ENCODE measurements at regions not wholly inside any gene's neighbourhood (a gene's known extent, or its start where the extent isn't known, plus 50 kb on each side); places are given as distances from the start of the nearest gene placed in this dataset.

DNA sequence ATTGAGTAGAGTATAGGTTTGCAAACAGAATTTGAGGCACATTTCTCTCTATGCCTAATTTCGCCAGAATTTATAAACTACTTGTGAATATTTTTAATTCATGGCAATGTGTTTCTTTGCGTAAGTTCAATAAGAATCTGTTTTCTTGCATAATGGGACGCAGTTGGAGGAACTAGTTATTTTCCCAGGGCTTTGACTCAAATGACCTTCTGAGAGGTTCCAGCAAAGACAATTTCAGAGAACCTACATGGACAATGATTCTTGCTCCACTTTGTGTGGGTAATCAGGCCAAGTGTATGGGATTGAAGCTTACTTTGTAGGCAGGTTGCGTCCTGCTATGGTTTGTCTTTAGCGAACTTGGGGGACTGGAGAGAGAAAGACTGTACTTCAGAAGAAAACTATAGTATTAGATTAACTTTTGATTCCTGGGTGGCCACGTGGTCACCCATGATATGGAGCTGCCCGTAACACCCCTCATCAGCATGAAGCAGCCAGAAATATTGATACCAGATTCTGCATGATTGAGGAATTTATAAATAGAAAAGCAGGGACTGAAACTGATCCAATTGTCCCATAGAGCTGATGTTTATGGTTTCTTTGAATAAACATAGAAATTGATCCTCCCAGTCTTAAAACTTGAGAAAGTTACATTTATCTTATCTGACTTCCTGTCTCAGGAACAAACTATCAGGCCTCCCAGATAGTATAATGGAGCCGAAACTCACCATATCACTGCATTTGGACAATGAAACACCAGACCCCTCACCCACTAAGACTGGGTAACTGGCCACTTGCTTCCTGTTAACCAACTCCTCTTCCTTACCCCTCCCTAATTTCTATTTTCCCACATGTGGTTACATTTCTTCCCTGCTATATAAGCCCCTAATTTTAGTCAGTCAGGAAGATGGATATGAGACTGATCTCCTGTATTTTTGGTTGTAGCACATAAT, 815.3 kb upstream of the HS6ST1 start:
- no peak for DNase-seq (ENCODE audit: low read depth in 2 of 2)

DNA sequence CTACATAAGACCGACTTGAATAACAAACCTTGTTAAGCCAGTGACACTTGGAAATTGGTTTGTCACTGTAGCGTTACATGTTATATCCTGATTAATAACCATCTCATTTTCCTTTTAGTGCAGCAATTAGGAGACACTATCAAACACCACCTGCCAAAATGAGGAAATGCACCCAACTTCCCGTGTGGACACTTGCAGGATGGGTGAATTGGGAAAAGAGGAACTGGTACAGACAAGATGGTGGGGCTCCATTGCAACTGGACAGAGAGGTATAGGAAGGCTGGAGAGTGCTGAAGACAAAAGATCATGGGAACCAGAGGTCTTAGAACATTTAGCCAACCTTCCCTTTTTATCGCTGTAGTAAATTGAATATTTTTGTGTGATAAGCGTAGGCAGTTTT, 816.3 kb upstream of the HS6ST1 start:
- DNase-seq (ENCODE audit: low read depth in 2 of 2) = no peak

DNA sequence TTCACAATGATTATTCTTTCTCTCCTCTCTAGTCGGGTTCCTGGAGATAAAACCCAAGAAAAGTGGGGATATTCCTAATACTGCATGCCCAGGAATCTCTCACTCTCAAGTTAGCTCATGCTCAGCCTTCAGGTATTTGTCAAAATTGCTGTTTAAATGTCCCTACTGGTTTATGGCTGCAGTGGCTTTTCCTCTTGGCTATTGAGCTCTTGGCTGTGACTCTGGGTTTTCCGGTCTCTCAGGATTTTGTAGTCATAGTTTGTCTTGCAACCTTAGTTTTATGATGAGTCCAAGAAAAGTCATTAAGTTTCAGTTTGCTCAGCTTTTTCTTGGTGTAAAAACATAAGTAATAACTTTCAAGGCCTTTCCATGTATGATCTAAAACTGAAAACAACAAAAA, 820.7 kb upstream of the HS6ST1 start:
- no peak for DNase-seq (ENCODE audit: low read depth in 2 of 2)

DNA sequence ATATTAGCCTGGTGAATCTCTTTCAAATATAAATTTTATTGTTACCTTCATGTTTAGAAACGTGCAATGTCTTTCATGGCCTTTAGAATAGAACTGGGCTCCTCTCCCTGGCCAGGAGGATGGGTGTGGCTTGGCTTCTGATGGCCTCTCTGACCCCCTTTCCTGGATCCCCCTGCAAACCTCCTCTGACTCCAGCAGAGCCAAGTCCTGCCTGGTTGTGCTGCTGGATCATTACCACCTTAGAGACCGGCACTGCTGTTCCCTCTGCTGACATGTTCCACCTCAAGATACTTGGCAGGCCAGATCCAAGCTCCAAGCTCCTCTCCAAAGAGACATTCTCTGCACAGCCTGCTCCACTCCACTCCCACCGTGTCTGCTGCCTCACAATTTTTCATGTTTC, 823.8 kb upstream of the HS6ST1 start:
- no peak for DNase-seq (ENCODE audit: low read depth in 2 of 2)

DNA sequence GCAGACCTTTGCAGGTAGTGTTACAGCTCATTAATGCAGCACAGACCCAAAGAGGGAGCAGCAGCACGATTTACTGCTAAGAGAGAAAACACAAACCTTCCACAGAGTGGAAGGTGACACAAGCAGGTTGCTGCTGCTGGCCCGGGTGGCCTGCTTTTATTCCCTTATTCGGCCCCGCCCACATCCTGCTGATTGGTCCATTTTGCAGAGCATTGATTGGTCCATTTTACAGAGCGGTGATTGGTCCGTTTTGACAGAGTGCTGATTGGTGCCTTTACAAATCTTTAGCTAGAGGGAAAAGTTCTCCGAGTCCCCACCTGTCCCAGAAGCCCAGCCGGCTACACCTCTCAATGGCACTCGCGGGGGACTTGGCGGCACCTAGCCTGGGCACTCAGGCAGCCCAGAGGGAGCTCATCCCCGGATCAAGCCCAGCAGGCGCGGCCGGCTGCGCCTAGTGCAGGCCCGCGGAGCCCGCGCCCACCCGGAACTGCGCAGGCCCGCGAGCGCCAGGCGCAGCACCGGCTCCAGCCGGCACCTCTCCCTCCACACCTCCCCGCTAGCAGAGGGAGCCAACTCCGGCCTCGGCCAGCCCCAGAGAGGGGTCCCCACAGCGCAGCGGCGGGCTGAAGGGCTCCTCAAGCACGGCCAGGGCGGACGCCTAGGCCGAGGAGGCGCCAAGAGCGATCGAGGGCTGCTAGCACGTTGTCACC, 825.6 kb upstream of the HS6ST1 start:
- DNase-seq (ENCODE audit: low read depth in 2 of 2) = no peak

DNA sequence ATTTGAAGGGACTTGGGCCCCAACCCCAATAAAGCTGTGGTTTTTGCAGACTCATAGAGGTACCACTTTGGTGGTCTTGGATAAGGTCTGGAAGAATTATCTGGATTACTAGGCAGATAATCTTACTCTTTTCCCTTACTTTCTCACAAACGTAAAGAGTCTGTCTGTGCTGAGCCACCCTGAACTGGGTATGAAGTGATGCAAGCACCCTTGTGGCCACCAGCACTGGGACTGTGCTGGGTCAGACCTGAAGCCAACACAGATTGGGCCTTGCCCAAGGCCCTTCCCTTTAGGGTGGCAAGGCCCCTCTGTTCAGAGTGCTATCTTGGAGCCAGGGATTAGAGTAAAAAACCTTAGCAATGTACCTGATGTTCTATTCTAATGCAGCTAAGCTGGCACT, 827.0 kb upstream of the RAB6C start:
- no peak for DNase-seq (ENCODE audit: low read depth in 2 of 2)

DNA sequence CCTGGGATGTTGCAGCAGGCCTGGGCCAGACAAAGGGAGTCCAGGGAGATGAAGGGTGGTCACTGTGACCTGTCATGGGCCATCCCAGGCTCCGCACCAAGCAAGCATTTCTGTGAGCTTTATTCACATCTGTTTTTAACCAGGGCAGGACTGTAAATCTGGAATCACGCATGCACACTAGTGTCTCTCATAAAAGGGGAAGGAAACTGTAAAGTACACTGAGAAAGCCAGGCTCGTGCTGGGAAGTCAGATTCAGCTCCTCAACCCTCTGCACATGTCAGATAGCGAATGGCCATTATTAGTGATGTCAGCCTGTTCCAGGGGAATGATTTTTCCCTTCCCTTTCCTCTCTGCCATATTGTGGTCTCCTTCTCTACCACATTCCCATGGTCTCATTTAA, 818.6 kb upstream of the RAB6C start:
- DNase-seq (ENCODE audit: low read depth in 2 of 2) = no peak

DNA sequence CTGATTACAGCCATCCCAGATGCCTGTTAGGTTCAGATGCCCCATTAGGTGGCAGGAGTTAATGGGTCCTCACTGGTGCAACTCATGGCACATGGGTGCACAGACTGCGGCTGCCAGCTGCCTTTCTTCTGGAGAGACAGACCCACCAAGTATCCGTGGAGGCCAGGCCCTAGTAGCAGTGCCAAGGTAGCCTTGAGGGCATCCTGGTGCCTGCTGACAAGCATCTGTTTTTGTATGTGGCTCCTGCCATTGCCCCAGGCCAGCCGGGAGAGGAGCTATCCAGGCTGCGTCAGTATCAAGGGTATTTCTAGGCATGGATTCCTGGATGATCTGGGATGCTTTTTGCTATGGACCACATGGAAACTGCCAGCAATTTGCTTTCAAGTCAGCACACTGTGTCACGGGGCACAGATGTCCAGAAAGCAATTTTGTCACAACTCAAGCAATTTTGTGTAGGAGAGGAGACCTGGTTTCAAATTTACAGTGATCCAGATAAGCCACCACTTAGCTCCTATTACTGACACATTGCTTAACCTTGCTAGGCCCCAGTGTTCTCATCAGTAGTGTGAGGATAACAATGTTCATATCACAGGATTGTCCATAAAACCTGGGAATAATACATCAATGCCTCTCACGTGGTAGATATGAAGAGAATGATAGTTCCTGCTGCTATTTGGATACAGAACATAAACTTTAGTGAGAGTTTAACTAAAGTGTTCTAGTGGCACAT, 815.1 kb upstream of the RAB6C start:
- no peak for DNase-seq (ENCODE audit: low read depth in 2 of 2)

DNA sequence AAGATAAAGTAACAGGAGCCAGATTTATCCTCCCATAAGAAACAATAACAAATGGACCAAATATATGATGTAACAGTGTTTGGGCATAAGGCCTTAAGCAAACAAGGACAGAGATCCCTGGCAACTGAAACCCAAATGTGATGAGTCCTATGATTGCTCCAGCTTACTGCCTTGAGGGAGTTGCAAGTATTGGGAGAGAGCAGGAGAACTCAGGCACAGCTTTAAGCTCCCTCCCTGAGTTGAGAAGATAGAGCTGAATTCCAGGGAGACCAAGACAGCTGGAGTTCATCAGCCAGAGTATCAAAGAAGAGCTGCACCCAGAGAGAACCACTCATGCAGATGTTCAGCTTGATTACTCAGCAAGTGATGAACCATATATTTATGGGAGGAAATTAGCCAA, 814.5 kb upstream of the RAB6C start:
- DNase-seq (ENCODE audit: low read depth in 2 of 2) = no peak

DNA sequence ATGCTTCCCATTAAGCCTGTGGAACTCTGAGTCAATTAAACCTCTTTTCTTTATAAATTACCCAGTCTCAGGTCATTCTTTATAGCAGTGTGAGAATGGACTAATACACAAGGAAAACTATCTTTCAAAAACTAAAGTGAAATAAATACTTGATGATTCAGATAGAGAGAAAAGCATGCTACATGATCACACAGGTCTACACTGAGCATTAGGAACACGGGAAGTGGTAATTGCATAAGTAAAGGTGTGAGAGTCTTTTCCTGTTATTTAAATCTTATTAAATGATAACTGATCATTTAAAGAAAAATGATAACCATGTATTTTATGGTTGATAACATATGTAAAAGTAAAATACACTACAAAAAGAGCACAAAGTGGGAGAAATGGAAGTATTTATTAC, 812.0 kb upstream of the RAB6C start:
- no peak for DNase-seq (ENCODE audit: low read depth in 2 of 2)

DNA sequence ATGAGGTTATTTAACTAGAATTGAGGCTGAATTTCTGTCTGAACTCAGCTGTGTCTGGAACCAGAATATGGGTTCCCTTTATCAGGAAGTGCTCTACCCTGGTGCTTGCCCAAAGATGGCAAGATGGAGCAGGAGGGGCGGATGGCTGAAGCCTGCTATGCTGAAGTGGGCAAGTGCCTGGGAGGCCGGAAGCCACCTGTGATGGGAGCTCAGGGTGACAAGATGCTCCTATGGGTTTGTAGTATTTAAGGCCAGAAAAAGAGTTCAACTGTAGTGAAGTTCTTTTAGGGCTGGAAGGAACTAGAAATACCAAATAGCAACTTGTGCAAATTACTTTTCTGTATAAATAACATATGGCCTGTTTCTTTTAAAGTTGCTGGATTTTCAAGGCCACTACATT, 808.9 kb upstream of the RAB6C start:
- DNase-seq (ENCODE audit: low read depth in 2 of 2) = no peak

DNA sequence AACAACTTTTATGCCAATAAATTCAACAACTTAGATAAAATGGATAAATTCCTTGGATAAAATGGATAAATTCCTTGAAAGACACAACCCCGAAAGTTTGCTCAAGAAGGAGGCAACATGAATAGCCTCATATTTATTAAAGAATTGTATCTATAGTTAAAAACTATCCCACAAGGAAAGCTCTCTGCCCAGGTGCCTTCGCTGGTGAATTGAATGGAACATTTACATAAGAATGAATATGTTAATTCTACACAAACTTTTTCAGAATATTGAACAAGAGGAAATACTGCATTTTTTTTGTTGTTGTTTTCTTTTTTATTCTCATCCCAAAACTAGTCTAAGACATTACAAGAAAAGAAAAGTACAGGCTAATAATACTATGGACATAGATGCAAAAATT, 805.3 kb upstream of the RAB6C start:
- no peak for DNase-seq (ENCODE audit: low read depth in 2 of 2)

DNA sequence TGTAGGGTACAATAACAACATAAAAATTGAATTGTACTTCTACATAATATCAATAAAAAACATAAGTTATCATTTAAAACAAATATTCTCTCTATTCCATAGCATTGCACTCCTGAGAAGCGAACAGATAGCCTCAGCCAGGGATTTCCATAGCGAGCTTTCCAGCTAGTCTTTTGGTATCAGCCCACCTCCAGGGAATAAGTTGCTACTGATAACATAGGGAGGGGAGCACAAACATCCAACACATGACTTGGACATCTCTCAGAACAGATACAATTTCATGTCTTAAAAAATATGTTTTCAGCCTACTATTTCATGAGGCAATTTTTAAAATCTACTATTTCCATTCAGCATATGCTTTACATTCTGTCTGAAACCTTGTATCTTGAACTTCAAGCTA, 804.4 kb upstream of the RAB6C start:
- DNase-seq (ENCODE audit: low read depth in 2 of 2) = no peak

DNA sequence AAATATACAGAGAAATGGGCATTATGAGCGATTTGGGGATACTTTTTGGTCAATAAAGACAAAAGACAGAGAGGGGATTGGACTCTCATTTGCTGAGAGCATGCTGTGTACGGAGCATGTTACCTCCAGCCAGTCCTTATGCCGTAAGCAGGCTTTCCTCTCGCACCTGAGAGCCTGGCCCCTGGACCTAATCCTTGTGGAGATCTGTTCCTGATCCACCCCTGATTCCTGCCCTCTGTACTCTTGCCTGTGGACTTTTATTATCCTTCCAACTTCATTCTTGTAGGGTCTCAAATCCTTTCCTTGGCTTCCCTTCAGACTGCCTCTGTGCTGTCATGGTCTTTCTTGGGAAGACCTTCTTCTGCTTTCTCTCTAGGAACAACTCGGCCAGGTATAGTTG, 803.1 kb upstream of the RAB6C start:
- DNase-seq (ENCODE audit: low read depth in 2 of 2) = no peak

DNA sequence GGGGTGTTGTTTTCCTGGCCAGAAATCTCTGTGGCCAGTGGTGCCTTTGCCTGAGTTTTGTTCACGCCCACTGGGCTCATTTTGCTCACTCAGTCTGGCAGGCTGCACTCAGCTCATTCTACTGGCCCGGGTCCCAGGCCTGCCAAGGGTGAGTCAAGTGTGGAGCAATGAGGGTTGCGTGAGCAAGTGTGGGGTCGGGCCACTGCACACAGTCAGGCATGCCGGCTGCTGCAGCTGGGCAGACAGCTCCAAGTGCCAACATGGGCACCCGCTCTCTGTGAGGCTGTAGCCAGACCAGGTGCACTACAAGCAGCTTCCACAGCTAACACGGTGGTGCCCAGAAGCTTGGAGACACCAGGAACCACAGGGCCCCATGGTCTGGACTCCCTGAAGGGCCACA, 801.1 kb upstream of the RAB6C start:
- no peak for DNase-seq (ENCODE audit: low read depth in 2 of 2)

DNA sequence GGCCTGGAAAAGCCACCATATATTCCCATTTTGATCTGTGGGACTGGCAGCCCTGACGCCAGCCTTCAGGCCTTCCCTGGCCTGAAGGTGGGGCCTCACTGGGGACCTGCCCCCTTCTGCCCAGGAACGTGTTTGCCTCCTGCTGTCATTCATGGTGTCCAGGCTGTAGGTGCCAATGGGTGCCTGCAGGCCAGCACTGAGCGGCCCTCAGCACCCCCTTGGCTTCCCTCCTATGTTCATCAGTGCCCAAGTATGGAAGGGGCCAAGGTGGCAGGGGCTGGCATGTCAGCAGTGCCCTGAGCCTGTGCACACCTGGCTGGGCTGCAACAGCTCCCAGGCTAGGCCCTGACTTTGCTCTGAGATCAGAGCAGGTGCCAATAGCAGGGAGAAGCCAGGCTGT, 800.3 kb upstream of the RAB6C start:
- no peak for DNase-seq (ENCODE audit: low read depth in 2 of 2)

DNA sequence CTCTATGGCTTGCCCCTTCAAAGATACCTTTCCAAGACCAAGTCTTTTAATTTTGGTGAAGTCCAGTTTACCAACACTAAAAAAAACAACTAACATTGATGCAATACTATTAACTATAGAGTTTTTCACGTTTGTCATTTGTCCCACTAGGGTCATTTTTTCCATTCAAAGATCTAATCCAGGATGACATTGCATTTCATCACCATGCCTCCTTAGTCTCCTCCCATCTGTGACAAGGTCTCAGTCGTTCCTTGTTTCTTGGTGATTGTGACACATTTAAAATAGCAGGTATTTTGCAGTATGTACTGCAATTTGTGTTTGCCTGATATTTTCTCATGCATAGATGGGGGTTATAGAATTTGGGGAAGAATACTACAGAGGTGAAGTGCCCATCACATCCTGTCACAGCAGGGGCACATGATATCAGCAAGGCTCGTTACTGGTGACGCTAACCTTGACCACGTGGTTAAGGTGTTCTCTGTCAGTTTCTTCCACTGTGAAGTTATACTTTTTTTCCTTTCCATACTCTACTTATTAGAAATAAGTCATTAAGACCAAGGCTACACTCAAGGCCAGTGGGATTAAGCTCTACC, 799.2 kb upstream of the RAB6C start:
- no peak for DNase-seq (ENCODE audit: low read depth in 2 of 2)

DNA sequence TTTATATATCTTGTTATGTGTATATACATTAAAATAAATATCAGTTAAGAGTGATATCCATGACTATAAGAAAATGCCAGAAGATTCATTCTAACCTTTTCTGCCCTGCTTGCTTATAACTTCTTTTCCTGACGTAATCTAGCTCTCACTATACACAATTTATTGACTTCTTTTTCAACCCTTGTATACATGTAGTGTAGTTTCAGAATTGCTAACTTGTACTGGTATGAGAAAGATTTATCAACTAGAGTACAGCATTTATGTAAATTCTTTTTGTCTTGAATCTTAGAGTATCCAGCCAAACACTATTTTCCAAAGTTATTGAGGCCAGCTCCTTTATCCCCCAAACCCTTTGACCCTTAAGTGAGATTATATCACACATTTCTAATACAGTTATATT, 798.0 kb upstream of the RAB6C start:
- DNase-seq (ENCODE audit: low read depth in 2 of 2) = no peak

DNA sequence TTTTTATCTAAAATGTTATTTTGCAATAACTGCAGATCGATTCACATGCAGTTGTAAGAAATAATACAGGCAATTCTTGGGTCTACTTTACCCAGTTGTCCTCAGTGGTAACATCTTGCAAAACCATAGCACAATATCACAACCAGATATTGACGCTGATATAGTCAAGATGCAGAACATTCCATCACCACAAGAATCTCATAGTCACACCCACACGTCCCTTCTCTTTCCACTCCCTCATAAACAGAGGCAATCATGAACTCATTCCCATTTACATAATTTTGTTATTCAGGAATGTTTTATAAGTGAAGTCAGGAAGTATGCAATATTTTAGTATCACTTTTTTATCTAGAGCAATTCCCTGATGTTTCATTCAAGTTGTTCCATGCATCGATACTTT, 797.5 kb upstream of the RAB6C start:
- DNase-seq (ENCODE audit: low read depth in 2 of 2) = no peak

DNA sequence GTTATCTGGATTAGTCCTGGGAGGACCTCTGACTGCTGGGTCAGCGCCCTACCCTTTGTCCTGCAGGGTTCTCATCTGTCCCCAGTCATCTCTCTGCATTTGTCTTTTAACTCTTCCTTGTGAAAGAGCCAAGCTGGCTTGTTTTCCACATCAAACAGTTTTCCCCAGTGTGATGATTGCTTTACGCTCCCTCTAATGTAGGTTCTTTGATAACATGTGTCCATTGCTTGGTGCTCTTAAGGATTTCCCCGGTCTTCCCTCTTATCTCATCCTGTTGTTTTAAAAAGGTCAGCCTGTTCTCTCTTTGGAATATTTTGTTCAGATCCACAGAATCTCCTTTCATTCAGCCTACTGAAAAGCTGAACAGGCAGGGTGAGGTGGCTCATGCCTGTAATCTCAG, 792.1 kb upstream of the RAB6C start:
- no peak for DNase-seq (ENCODE audit: low read depth in 2 of 2)

DNA sequence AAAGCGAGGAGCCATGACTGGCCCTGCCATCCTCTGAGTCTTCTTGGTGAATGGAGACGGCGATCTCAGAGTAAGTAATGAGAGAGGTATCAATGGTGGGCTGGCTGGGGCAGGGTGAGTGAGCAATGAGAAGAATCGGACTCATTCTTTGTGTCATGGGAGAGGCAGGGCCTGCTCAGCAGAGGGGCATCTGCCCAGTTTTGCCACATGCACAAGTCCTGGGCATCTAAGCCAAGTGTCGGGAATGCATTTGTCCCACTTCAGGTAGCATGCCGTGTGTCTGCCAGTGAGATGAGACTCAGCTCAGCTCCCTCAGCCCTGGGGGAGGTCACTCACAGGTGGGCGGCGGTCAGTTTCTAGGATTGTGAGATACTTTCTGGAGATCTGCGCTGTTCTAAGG, 791.0 kb upstream of the RAB6C start:
- no peak for DNase-seq (ENCODE audit: low read depth in 2 of 2)

DNA sequence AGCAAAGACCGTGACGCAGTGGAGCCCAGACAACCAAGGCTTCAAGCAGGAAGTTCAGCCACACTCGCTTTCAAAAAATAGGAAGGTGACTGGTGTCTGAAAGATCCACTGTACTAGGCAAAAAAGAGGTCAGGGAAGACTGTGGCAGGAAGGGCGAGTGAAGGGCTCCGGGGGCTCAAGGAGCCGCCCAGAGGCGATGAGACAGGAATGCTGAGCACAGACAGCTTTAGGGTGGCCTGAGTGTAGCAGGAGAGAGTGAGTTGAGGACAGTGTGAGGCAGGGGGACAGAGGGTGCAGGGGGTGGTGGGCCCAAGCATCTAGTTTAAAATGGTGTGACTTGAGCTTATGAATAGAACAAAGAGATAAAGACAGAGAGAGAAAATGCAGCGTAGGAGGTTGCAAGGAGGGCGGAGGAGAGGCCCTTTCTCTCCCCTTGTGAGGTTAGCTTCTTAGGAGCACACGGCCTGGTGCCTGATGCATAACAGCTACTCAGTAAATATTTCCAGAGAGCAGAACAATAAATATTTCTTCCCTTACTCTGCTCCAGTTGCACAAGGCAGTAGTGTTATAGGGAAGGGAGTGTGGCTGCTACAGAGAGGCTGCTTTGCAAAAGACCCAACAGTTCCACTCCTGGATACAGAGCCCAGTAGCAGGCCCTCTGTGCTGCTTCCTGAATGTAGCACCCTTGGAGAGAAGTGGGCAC, 789.7 kb upstream of the RAB6C start:
- DNase-seq (ENCODE audit: low read depth in 2 of 2) = no peak
